ENCODE measurements at regions not wholly inside any gene's neighbourhood (a gene's known extent, or its start where the extent isn't known, plus 50 kb on each side); places are given as distances from the start of the nearest gene placed in this dataset.

DNA sequence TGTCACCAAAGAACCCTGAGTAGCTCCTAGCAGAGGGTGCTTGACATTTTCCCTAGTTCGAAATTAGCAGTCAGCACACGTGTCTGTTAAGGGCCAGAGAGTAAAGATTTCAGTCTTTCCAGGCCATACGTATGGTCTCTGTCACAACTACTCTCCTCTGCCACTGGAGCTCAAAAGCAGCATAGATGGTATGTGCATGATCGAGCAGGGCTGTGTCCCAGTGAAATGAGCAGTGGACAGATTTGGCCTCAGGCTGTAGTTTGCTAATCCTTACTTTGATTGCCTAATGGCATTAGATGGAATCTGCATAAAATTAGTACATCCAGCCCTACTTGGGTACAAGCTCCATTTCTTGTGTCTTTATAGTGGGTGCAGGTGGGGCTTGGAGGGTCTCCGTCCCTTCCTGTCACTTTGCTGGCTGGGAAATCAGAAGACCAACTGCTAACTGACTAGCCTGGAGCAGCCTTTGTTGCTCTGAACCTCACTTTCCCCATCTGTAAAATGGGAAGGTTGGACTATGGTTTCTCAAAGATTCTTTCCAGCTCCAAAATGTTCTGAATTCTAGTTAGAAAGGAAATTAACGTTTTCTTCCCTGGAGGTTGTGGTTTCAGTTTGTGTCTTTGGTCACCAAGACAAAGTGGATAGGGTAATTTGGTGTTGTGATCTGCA is 108.5 kb downstream of the GLI2 start:
- TF ChIP-seq EP300 (IDR thresholded peaks at IDR 0.05): no peak
- no peak for TF ChIP-seq CTCF (IDR thresholded peaks at IDR 0.05)
- no peak for TF ChIP-seq POLR2A (IDR thresholded peaks at IDR 0.05)
